PFSK-1 (cell line): ENCODE measurements at regions not wholly inside any gene's neighbourhood (a gene's known extent, or its start where the extent isn't known, plus 50 kb on each side); places are given as distances from the start of the nearest gene placed in this dataset.

ENCODE experiments used
- FOXP2 ChIP-seq: optimal IDR thresholded peaks from 2 replicates; pipeline ENCODE3; 2011; ENCODE audit warnings: borderline replicate concordance, control low read depth, inconsistent platforms; ENCODE audit not compliant: insufficient read depth; ENCODE audit errors: extremely low read length, extremely low read depth
- POLR2AphosphoS5 ChIP-seq: IDR thresholded peaks from 2 replicates; pipeline ENCODE4 v1.6.1; 2012; ENCODE audit warnings: low read depth, mild to moderate bottlenecking, control low read depth, low read length, moderate library complexity
- REST ChIP-seq, 2 experiments: IDR thresholded peaks; 2 replicates each; pipeline versions ENCODE4 v1.6.1 to v1.8.0; 2011 to 2012; ENCODE audit warnings: low read depth in 2 of 2, low read length in 2 of 2, control low read depth in 1 of 2, inconsistent platforms in 1 of 2, mild to moderate bottlenecking in 1 of 2, moderate library complexity in 1 of 2; ENCODE audit not compliant: insufficient read depth in 1 of 2
- SIN3A ChIP-seq: IDR thresholded peaks from 2 replicates; pipeline ENCODE4 v1.6.1; 2012; ENCODE audit warnings: mild to moderate bottlenecking, low read length, moderate library complexity, borderline replicate concordance; ENCODE audit not compliant: insufficient read depth
- TAF1 ChIP-seq: IDR thresholded peaks from 2 replicates; pipeline ENCODE4 v1.6.1; 2012; ENCODE audit warnings: low read length, control low read depth, borderline replicate concordance; ENCODE audit not compliant: insufficient read depth

GRCh38 chr7:98698976-98699375 lies 81.9 kb downstream of the NPTX2 start:
- TF ChIP-seq POLR2AphosphoS5 = no peak
- TF ChIP-seq REST (IDR thresholded peaks at IDR 0.05; ENCODE audit: insufficient read depth in 1 of 2, low read depth in 2 of 2, low read length in 2 of 2) = no peak
- TF ChIP-seq FOXP2 = no peak
- no peak for TF ChIP-seq TAF1
- TF ChIP-seq SIN3A = no peak

DNA sequence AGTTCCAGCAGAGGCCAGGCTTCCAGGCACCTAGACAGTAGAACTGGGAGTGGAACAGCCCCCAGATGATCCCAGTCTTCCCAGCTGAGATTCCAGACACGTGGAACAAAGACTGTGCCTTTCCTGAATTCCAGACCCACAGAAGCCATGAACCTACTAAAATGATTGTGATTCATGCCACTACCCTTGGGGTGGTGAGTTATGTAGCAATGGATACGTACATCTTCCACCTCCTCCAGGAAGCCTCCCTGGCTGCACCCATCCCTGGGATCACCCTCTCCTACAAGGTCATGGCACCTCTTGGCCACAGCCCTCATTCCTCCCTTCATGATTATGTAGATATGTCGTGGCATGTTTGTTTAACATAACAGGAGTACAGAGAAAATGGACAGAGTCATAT lies 83.4 kb downstream of the NPTX2 start:
- TF ChIP-seq SIN3A = no peak

DNA sequence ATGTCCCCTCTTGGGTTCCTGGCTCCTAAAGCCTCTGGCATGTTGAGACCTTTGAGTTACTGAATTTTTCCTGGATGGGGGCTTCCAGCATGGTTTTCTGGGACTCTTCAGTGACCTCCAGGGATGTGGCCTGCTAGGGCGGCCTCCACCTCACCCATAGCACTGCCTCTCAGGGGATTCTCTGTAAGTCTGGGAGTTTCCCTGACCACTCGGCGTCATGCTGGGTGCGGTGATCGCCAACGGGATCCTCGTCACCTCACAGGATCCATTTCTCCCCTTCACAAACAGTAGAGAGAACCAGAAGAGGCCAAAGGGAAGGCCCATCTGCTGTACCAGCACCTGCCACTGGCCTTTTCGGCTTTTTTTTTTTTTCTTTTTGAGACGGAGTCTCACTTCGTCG lies 84.3 kb downstream of the NPTX2 start:
- TF ChIP-seq POLR2AphosphoS5 (no peak), SIN3A (no peak), TAF1 (no peak), REST (IDR thresholded peaks at IDR 0.05; ENCODE audit: insufficient read depth in 1 of 2, low read depth in 2 of 2, low read length in 2 of 2) (no peak), FOXP2 (no peak)

DNA sequence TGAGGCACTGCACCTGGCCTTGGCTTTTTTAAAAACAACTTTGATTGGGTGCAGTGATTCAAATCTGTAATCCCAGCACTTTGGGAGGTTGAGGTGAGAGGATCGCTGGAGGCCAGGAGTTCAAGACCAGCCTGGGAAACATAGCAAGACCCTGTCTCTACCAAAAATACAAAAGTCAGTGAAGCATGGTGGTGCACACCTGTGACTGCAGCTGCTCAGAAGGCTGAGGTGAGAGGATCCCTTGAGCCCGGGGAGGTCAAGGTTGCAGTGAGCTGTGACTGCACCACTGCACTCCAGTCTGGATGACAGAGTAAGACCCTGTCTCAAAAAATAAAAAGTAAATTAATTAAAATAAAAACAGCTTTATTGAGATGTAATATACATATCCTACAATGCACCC lies 84.9 kb downstream of the NPTX2 start:
- TF ChIP-seq SIN3A (no peak), REST (IDR thresholded peaks at IDR 0.05; ENCODE audit: insufficient read depth in 1 of 2, low read depth in 2 of 2, low read length in 2 of 2) (no peak), FOXP2 (no peak), TAF1 (no peak), POLR2AphosphoS5 (no peak)

GRCh38 chr7:98703916-98704315 lies 86.8 kb downstream of the NPTX2 start:
- no peak for TF ChIP-seq REST (IDR thresholded peaks at IDR 0.05; ENCODE audit: insufficient read depth in 1 of 2, low read depth in 2 of 2, low read length in 2 of 2)
- TF ChIP-seq FOXP2 = no peak
- no peak for TF ChIP-seq SIN3A
- no peak for TF ChIP-seq TAF1
- TF ChIP-seq POLR2AphosphoS5 = no peak
